ENCODE measurements at regions not wholly inside any gene's neighbourhood (a gene's known extent, or its start where the extent isn't known, plus 50 kb on each side); places are given as distances from the start of the nearest gene placed in this dataset.

DNA sequence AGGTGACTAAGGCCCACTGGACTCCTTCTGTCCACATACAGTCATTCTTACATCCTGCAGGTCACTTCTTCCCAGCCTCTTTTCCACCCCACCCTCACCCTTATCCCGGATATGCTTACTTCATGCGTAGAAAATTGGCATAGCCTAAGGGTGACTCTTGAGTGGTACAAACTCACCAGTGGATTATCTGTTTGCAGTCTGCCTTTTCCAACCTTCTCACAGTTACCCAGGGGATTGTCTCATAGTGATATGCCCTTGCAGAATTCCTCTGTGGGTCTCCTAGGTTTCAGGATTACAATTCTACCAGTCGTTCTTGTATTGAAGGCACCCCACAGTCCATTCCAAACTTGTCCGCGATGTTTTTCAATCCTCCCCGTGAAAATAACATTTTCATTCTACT, 752.9 kb upstream of the HS6ST1 start:
- DNase-seq (ENCODE audit: low read depth) = no peak

DNA sequence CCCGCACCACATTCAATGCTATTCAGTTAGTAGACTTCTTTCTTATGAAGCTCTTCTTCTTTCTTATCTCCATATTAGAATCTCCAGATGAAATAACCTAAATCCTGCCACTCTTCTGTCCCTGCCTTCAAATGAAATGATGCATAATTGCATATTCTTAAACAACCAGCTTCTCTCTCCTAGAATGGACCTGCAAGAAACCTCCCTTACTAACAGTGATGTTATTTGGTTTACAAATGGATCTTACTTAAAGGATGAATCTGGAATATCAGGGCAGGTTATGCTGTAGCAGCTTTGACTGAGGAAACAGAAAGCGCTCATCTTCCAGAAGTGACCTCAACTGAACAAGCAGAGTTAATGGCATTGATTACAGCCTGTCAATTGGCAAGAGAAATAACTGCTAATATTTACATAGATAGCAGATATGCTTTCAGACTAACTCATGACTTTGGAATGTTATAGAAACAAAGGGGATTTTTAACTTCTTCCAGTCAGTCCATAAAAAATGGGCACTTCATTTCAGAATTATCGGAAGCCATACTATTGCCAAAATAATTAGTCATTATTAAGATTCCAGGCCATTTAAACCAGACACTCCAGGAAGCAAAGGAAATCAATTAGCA, 755.7 kb upstream of the HS6ST1 start:
- no peak for DNase-seq (ENCODE audit: low read depth)

DNA sequence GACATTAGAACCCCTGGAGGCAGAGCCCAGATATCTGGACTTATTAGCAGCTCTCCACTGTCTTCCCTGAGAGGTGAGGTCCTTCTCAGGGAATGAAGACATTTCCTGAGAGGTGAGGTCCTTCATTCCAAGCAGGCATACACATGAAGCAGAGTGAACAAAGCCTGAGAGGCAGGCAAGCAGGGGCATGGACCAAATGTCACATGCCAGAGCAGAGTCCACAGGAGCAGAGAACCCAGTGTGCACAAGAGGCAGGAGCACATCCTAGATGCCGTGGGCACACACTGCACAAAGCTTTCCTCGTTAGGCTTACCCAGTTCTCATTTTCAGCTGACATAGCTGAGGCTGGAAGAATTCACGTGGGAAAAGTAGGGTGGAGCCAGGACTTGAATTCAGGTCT, 759.9 kb upstream of the HS6ST1 start:
- no peak for DNase-seq (ENCODE audit: low read depth)

DNA sequence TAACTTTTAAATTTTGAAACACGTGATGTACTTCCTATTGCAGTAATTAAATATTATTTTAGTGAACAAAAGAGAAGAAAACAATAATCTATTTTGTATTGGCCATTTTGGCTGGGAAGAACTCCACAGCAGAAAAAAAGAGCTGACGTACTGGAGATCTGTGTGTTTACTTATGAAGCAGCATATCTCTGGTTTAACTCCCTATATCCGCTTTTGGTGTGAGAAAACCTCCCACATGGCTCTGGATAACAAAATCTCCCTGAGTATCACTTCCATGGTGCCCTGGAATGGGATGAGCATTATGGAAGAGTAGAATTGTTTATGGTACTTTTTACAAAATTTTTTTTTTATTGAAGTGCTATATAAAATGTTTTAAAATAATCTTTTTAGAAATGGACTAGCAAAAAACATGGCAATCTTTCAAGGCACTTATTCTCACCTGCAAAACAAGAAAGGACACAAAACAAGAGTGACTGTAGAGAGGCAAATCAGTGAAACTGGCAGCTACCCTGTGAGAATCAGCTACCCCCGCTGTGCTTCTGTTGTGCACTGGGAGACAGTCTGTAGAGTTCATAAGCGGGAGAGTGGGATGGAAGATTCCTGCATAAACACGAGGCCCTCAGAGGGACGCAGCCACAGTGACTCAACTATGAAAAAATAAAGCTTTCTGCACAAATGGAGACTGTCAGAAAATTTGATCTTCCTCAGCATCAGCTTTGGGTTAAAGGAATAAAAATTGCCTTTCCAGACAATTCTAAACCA, 762.2 kb upstream of the HS6ST1 start:
- DNase-seq (ENCODE audit: low read depth) = no peak

DNA sequence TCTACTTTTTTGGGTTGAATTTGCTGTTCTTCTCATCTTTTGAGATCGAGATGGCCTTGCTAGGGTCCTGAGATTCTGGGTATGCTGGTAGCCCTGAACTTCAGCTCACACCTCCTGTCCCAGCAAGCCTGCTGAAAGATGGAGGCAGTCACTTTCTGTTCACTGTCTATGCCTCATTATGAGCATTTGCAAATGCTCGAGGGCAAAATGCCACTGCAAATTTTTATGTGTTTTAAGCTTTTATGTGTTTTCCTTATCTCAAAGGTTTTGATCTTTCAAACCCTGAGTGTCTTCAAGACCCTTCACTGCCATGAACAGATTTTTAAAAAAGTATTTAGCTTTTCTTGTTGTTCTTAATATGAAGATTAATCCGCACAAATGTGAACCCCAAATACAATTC, 766.7 kb upstream of the HS6ST1 start:
- DNase-seq (ENCODE audit: low read depth) = no peak

DNA sequence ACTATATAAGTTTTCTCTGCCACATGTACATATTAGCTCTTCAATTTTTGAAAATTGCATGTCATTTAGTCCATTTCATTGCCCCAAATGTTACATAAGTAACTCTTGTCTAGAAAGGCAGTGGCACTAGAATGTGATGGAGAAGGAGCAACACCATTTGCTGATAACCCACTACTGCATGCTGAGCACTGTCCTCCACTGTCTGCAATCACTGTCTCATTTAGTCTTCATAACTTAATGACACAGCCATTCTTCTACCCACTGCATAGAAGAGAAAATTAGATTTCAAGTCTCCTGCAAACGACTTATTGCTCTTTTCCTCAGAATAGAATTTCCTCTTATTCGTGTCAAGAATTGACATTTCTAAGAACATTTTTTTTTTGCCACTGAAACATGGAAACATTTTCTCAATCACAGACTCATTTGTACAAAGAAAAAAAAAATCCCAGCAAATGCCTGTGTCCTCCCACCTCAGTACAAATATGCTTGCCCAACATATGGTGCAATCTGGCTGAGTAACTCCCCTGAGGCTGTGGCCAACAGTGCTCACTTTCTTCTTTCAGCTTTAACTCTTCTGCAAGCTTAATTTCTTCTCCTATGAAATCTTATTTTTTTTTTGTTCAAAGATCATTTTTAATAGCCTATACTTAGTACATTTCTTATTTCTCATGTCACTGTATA, 768.6 kb upstream of the HS6ST1 start:
- no peak for DNase-seq (ENCODE audit: low read depth)

DNA sequence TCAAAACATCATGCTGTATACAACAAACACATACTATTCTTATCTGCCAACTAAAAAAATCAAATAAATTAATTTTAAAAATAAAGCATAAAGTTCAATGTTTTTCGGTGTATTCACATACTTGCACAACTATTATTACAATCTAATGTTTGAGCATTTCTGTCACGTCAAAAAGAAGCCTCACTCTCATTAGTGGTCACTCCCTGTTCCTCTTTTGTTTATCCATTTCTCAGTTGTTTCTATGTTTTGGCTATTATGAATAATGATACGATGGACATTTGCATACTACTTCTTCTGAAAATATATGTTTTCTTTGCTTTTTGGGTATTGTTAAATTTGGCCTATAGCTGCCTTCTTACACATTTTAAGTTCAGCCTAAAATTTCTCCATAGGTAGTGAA, 773.0 kb upstream of the HS6ST1 start:
- no peak for DNase-seq (ENCODE audit: low read depth)

DNA sequence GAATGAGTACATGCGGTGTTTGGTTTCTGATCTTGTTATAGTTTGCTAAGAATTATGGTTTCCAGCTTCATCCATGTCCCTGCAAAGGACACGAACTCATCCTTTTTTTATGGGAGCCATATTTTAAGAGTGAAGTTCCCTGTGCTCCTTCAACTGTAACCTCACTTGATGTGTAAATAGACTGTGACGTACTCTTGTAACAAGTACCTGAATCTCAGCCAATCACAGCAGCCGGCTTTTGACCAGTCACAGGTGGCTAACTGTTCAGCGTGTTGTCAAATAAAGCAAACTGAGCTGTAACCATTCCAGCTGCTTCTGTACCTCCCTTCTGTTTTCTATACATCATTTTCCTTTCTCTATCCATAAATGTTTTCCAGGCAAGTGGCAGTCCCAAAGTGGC, 774.3 kb upstream of the HS6ST1 start:
- DNase-seq (ENCODE audit: low read depth) = no peak

DNA sequence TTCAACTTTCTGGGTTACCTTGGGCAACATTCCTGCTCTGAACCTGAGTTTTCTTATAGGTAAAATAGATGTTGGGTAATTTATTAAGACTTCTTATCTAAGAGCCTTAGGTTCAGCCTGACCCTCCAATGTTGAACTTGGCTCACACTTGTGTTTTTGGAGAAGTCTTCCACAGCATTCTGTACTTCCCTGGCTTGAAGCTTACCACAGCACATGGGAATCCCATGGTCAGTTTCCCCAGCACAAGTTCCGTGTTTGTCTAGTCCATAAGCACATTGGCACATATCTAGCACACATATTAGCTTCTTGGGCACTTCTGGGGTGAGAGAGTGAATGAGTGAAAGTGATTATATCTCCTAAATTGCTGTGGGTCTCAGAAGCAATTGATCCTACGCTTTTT, 782.5 kb upstream of the HS6ST1 start:
- no peak for DNase-seq (ENCODE audit: low read depth)

DNA sequence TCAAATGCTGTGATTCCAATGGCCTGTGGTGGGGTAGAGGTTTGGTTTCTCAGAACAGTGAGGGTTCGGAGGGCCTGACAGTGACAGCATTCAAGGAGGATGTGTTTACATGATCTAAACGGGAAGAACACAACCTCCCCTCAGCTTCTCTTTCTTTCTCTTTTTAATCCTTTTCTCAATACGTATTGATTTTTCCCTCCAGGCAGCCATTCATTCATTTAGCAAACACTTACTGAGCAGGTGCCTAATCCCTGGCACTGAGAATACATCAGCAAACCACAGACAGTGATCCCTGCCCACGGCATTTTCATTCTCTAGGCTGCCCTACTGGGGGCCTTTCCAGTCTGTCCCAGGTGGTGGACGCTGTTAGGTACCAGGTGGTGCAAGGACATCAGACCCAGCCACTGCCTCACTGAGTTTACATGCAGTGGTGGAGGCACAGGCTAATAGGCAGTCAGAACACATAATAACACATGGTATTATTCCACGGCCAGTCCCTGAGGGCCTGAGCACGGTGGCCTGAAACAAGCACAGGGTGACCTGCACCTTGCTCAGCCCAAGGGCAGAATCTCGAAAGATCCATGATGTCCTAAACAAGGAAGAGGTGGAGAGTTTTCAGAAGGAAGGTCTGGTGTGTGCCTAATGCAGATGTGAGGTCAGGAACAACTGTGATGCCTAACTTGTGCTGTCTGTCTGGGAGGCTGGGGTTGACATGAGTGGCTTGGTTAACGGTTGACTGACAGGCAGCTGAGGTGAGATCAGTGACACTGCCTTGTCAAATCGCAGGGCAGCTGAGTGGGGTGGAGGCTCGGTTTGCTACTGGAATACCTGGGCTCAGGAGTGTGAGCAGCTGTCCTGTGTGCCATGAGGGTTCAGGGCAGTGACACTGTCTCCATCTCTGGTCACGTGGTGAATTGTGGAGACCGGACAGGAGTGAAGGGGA, 785.5 kb upstream of the HS6ST1 start:
- no peak for DNase-seq (ENCODE audit: low read depth)

DNA sequence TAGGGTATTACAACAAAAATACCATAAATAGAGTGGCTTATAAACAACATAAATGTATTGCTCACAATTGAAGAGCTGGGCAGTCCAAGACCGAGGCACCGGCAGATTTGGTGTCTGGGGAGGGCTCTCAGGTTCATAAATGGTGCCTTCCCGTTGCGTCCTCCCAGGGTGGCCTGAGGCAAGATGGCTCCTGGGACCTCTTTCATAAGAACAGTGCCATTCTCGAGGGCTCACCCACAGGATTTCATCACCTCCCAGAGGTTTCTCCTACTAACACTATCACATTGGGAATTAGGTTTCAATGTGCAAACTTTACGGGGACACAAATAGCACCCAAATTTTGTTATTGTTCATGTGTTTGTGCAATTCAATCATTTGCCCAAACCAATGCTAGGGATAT, 793.5 kb upstream of the HS6ST1 start:
- no peak for DNase-seq (ENCODE audit: low read depth)

DNA sequence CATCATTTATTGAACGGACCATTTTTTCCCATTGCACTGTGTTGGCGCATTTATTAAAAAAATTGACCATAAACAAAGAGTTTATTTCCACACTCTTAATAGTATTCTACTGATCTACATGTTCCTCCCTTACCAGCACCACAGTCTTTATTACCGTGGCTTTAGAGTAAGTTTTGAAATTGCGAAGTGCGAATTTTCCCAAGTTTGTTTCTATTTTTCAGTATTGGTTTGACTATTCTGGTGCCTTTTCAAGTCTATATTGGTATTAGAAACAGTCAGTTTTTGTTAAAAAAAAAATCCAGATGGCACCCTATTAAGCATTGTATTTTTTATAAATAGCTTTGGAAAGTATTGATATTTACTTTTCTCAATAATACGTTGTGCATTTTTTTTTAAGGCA, 795.1 kb upstream of the HS6ST1 start:
- DNase-seq (ENCODE audit: low read depth) = no peak

DNA sequence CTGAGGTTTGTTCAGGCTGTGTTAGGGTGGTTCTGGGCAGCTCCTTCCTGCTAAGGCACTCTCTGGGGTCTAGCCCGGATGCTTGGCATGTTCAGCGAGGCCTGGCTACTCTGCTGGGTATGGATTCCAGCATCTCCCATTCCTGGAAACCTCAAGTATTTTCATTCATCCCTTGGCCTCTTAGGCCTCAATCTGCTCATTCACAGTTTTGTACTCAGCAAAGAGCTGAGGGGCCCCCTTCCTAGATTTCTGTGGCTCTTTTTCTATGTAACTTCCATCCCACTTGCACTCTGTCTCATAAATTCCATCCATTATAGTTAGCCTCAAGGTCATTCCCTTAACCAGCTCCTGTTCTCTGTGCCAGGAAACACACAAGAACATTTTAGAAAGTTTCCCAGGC, 798.8 kb upstream of the HS6ST1 start:
- no peak for DNase-seq (ENCODE audit: low read depth)

DNA sequence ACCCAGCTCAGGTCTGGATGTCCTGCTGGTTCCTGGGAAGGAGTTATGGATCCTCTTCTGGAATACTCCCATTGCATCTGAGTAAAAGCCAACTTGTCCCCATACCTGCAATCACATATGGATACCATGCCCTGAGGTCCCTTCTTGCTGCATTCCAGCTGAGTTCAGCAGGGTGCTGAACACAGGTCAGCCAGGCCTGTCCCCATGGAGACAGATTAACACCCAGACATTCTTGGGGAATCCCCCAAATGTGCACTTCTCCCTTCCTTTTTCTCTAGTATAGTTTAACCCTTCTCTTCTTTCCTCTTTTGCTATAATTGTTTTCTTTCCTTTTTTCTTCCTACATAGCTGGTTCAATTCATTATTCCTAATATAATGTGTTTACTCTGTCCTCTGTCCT, 799.6 kb upstream of the HS6ST1 start:
- DNase-seq (ENCODE audit: low read depth) = no peak

DNA sequence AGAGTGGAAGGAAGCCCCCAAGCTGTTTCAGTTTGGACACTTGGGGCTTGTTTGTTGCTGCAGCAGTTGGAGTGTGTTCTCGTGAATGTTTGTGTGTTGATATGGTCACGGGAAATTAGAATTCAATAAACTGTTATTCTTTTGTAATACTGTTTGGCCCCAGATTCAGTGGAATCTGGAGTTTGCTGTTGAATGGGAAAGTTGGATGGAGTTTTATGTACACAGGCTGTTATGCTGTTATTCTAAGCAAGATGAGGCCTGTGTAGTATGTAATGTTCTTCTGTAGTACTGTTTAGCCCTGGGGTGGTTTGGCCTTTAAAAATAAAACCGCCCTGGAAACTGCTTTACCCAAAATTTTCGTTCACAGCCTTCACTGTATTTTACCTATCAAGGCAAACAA, 810.4 kb upstream of the HS6ST1 start:
- no peak for DNase-seq (ENCODE audit: low read depth)

DNA sequence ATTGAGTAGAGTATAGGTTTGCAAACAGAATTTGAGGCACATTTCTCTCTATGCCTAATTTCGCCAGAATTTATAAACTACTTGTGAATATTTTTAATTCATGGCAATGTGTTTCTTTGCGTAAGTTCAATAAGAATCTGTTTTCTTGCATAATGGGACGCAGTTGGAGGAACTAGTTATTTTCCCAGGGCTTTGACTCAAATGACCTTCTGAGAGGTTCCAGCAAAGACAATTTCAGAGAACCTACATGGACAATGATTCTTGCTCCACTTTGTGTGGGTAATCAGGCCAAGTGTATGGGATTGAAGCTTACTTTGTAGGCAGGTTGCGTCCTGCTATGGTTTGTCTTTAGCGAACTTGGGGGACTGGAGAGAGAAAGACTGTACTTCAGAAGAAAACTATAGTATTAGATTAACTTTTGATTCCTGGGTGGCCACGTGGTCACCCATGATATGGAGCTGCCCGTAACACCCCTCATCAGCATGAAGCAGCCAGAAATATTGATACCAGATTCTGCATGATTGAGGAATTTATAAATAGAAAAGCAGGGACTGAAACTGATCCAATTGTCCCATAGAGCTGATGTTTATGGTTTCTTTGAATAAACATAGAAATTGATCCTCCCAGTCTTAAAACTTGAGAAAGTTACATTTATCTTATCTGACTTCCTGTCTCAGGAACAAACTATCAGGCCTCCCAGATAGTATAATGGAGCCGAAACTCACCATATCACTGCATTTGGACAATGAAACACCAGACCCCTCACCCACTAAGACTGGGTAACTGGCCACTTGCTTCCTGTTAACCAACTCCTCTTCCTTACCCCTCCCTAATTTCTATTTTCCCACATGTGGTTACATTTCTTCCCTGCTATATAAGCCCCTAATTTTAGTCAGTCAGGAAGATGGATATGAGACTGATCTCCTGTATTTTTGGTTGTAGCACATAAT, 815.3 kb upstream of the HS6ST1 start:
- no peak for DNase-seq (ENCODE audit: low read depth)

DNA sequence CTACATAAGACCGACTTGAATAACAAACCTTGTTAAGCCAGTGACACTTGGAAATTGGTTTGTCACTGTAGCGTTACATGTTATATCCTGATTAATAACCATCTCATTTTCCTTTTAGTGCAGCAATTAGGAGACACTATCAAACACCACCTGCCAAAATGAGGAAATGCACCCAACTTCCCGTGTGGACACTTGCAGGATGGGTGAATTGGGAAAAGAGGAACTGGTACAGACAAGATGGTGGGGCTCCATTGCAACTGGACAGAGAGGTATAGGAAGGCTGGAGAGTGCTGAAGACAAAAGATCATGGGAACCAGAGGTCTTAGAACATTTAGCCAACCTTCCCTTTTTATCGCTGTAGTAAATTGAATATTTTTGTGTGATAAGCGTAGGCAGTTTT, 816.3 kb upstream of the HS6ST1 start:
- DNase-seq (ENCODE audit: low read depth) = no peak

DNA sequence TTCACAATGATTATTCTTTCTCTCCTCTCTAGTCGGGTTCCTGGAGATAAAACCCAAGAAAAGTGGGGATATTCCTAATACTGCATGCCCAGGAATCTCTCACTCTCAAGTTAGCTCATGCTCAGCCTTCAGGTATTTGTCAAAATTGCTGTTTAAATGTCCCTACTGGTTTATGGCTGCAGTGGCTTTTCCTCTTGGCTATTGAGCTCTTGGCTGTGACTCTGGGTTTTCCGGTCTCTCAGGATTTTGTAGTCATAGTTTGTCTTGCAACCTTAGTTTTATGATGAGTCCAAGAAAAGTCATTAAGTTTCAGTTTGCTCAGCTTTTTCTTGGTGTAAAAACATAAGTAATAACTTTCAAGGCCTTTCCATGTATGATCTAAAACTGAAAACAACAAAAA, 820.7 kb upstream of the HS6ST1 start:
- DNase-seq (ENCODE audit: low read depth) = no peak

DNA sequence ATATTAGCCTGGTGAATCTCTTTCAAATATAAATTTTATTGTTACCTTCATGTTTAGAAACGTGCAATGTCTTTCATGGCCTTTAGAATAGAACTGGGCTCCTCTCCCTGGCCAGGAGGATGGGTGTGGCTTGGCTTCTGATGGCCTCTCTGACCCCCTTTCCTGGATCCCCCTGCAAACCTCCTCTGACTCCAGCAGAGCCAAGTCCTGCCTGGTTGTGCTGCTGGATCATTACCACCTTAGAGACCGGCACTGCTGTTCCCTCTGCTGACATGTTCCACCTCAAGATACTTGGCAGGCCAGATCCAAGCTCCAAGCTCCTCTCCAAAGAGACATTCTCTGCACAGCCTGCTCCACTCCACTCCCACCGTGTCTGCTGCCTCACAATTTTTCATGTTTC, 823.8 kb upstream of the HS6ST1 start:
- no peak for DNase-seq (ENCODE audit: low read depth)

DNA sequence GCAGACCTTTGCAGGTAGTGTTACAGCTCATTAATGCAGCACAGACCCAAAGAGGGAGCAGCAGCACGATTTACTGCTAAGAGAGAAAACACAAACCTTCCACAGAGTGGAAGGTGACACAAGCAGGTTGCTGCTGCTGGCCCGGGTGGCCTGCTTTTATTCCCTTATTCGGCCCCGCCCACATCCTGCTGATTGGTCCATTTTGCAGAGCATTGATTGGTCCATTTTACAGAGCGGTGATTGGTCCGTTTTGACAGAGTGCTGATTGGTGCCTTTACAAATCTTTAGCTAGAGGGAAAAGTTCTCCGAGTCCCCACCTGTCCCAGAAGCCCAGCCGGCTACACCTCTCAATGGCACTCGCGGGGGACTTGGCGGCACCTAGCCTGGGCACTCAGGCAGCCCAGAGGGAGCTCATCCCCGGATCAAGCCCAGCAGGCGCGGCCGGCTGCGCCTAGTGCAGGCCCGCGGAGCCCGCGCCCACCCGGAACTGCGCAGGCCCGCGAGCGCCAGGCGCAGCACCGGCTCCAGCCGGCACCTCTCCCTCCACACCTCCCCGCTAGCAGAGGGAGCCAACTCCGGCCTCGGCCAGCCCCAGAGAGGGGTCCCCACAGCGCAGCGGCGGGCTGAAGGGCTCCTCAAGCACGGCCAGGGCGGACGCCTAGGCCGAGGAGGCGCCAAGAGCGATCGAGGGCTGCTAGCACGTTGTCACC, 825.6 kb upstream of the HS6ST1 start:
- no peak for DNase-seq (ENCODE audit: low read depth)

DNA sequence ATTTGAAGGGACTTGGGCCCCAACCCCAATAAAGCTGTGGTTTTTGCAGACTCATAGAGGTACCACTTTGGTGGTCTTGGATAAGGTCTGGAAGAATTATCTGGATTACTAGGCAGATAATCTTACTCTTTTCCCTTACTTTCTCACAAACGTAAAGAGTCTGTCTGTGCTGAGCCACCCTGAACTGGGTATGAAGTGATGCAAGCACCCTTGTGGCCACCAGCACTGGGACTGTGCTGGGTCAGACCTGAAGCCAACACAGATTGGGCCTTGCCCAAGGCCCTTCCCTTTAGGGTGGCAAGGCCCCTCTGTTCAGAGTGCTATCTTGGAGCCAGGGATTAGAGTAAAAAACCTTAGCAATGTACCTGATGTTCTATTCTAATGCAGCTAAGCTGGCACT, 827.0 kb upstream of the RAB6C start:
- DNase-seq (ENCODE audit: low read depth) = no peak

All from GM04504 (cell line).